Caco-2 (cell line): ENCODE measurements at regions not wholly inside any gene's neighbourhood (a gene's known extent, or its start where the extent isn't known, plus 50 kb on each side); places are given as distances from the start of the nearest gene placed in this dataset.

ENCODE experiments used
- BruUV-seq: library from RNA; stranded (reverse); fragments of 400-500 nt; replicated peaks from 2 replicates; lab custom pipeline; 2021; lab: Mats Ljungman, UMichigan
- CTCF ChIA-PET: fragments of 300-600 bp; sonication (Branson Sonifier 250); formaldehyde crosslinking; loops from one replicate; lab custom pipeline; 2022; ENCODE audit warnings: antibody characterized with exemption; lab: Charles Lee
- POLR2A ChIA-PET: fragments of 300-600 bp; sonication (Branson Sonifier 250); formaldehyde crosslinking; loops from one replicate; lab custom pipeline; 2022; ENCODE audit warnings: antibody characterized with exemption; lab: Charles Lee
- DNase-seq, 2 experiments: peaks; one replicate each; pipeline versions ENCODE4 v3.0.0 to v3.0.0-alpha.2; 2020 to 2022
- H3K27me3 ChIP-seq: replicated peaks from 2 replicates; pipeline ENCODE4 v1.6.0; 2011; ENCODE audit warnings: low read length; ENCODE audit not compliant: control insufficient read depth, insufficient read depth
- H3K36me3 ChIP-seq: 2 replicates; pipeline ENCODE4 v1.5.1; 2011; ENCODE audit warnings: low read length; ENCODE audit not compliant: control insufficient read depth, insufficient read depth
- H3K4me1 ChIP-seq: fragments of 250-450 bp; sonication (Bioruptor Pico); 2 replicates; pipeline ENCODE4 v1.5.1; 2020; ENCODE audit warnings: mild to moderate bottlenecking
- H3K4me3 ChIP-seq: 2 replicates; pipeline ENCODE4 v1.5.1; 2011; ENCODE audit warnings: low read depth, mild to moderate bottlenecking, control low read depth, low read length
- H3K9me3 ChIP-seq: fragments of 250-450 bp; sonication (Bioruptor Pico); 2 replicates; pipeline ENCODE4 v1.5.1; 2020; ENCODE audit warnings: mild to moderate bottlenecking, moderate library complexity
- H3K27ac Mint-ChIP-seq: one replicate; pipeline ENCODE4 v1.8.0; 2022; ENCODE audit warnings: mixed read lengths; ENCODE audit not compliant: unreplicated experiment
- H3K27me3 Mint-ChIP-seq: one replicate; pipeline ENCODE4 v1.8.0; 2022; ENCODE audit warnings: mixed read lengths; ENCODE audit not compliant: insufficient read depth, unreplicated experiment
- H3K36me3 Mint-ChIP-seq: one replicate; pipeline ENCODE4 v1.8.0; 2022; ENCODE audit warnings: mild to moderate bottlenecking, mixed read lengths; ENCODE audit not compliant: insufficient read depth, unreplicated experiment
- H3K4me1 Mint-ChIP-seq: one replicate; pipeline ENCODE4 v1.8.0; 2022; ENCODE audit warnings: low read depth, mixed read lengths; ENCODE audit not compliant: unreplicated experiment
- H3K4me3 Mint-ChIP-seq: one replicate; pipeline ENCODE4 v1.8.0; 2022; ENCODE audit warnings: mild to moderate bottlenecking, moderate library complexity, mixed read lengths; ENCODE audit not compliant: unreplicated experiment
- H3K9me3 Mint-ChIP-seq: one replicate; pipeline ENCODE4 v1.8.0; 2022; ENCODE audit warnings: mixed read lengths; ENCODE audit not compliant: unreplicated experiment
- intact Hi-C: fragments of 100-400 bp; cut with micrococcal nuclease; formaldehyde crosslinking; loops from one replicate; pipeline ENCODE4 v1.10.0; 2022; ENCODE audit not compliant: unreplicated experiment
- TF ChIP-seq, protein P1 (sequence below), 2 experiments: fragments of 200-600 bp in 1 of 2; IDR thresholded peaks; 1 replicate in 1 of 2; 2 replicates in 1 of 2; pipeline versions ENCODE4 v1.5.1 to v1.8.0; 2011 to 2022; ENCODE audit warnings: antibody characterized with exemption in 1 of 2, control low read depth in 1 of 2, inconsistent platforms in 1 of 2, low read depth in 1 of 2, low read length in 1 of 2, mild to moderate bottlenecking in 1 of 2, moderate library complexity in 1 of 2; ENCODE audit not compliant: insufficient read depth in 1 of 2, severe bottlenecking in 1 of 2, unreplicated experiment in 1 of 2

GRCh38 chr11:127674754-127675153, 674.2 kb upstream of the KIRREL3 start:
- Mint-ChIP-seq H3K27me3 (peaks cover 31% of the 10 kb centered on the region), H3K9me3 (no peaks in the 10 kb centered on the region), H3K36me3 (no peaks in the 10 kb centered on the region), H3K4me1 (no peaks in the 10 kb centered on the region), H3K27ac (no peak overlapping the region), H3K4me3 (no peak overlapping the region)
- no peak for DNase-seq
- ChIA-PET CTCF (interaction anchor here (1.1 kb wide), 1 partner anchor 170 kb away, joined by 3 read pairs; no protein-coding TSS in a partner anchor), POLR2A (no interaction called here)
- Histone ChIP-seq H3K36me3 (no peaks in the 10 kb centered on the region), H3K4me3 (no peak overlapping the region), H3K4me1 (no peaks in the 10 kb centered on the region), H3K27me3 (0 out of 2 replicates have a peak, but pooled peaks cover 1% of the 10 kb centered on the region), H3K9me3 (no peaks in the 10 kb centered on the region)
- TF ChIP-seq, protein P1, sequence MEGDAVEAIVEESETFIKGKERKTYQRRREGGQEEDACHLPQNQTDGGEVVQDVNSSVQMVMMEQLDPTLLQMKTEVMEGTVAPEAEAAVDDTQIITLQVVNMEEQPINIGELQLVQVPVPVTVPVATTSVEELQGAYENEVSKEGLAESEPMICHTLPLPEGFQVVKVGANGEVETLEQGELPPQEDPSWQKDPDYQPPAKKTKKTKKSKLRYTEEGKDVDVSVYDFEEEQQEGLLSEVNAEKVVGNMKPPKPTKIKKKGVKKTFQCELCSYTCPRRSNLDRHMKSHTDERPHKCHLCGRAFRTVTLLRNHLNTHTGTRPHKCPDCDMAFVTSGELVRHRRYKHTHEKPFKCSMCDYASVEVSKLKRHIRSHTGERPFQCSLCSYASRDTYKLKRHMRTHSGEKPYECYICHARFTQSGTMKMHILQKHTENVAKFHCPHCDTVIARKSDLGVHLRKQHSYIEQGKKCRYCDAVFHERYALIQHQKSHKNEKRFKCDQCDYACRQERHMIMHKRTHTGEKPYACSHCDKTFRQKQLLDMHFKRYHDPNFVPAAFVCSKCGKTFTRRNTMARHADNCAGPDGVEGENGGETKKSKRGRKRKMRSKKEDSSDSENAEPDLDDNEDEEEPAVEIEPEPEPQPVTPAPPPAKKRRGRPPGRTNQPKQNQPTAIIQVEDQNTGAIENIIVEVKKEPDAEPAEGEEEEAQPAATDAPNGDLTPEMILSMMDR (IDR thresholded peaks at IDR 0.05; ENCODE audit: insufficient read depth in 1 of 2, low read depth in 1 of 2, low read length in 1 of 2, severe bottlenecking in 1 of 2, unreplicated experiment in 1 of 2), result no peak
- no TSS peak for BruUV-seq
- intact Hi-C loops, result no loop called here

DNA sequence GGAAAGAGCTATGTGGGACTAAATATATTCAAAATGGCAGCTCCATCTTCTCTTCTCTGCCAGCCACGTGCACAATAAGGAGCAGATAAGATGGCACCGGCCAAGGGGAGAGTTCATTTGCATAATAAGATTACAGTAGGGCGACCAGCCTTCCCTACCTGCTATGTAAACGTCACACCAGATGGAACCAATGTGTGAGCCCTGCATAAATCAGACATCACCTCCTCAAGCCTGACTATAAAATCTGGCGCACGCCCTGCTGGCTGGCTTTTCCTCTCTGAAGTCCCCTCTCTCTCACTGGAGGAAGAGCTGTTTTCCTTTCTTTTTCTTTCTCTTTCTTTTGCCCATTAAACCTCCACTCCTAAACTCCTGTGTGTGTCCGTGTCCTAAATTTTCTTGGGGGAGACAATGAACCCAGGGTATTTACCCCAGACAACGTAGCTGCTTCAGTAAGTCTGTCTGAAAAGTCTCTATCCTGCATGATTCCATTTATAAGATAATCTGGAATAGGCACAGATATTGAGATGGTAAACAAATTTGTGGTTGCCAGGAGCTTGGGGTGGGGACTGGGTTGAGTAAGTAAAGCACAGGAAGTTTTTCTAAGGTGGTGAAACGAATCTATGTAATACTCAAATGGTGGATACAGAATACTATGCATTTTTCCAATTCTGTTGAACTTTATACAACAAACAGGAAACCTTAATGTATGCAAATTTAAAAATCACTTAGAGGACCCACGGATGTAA, 670.0 kb upstream of the KIRREL3 start:
- peaks cover 18% of the 10 kb centered on the region for H3K27me3 Mint-ChIP-seq
- Histone ChIP-seq H3K4me3 (no peak overlapping the region), H3K4me1 (no peaks in the 10 kb centered on the region), H3K9me3 (peaks cover 15% of the 10 kb centered on the region), H3K36me3 (no peaks in the 10 kb centered on the region), H3K27me3 (no peaks in the 10 kb centered on the region)
- peaks cover 17% of the 10 kb centered on the region for H3K9me3 Mint-ChIP-seq
- H3K4me1 Mint-ChIP-seq, result no peaks in the 10 kb centered on the region
- intact Hi-C loops, result no loop called here
- ChIA-PET POLR2A (no interaction called here), CTCF (no interaction called here)
- BruUV-seq, result no TSS peak
- no peak overlapping the region for H3K4me3 Mint-ChIP-seq
- DNase-seq, result no peak
- H3K27ac Mint-ChIP-seq, result no peak overlapping the region
- no peaks in the 10 kb centered on the region for H3K36me3 Mint-ChIP-seq
- TF ChIP-seq, protein P1 (IDR thresholded peaks at IDR 0.05; ENCODE audit: insufficient read depth in 1 of 2, low read depth in 1 of 2, low read length in 1 of 2, severe bottlenecking in 1 of 2, unreplicated experiment in 1 of 2), result no peak

DNA sequence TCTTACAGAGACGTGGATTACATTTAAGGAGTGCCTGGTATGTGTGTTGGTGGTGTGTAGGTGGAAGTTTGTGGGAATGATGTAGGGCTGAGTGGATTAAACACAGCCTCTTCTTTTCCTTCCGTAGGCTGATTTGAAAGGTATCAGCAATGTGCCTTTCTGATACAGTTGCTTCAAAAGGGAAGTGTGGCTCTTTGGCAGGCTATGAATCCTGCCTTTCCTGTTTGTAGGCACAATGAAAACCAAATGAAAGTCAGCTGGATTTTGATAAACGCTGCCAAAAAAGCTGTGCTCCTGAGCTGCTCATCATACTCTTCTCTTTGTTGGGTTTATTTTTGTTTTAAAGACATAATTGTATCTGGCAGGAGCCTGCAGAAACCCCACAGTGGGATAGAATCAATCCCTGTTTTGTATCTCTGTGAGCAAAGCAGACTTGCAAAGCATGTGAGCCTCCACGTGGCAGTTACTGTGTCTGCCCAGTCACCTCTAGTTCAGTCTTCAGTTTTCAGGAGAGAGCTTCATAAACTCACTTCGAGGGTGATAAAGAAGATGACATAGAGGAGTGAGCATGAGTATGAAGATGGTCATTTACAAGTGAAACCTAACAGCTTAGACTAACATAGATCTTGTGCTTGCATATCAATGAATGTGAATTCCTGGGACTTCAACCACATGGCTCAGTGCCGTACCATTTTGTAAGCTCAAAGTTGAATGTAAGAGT, 655.7 kb upstream of the KIRREL3 start:
- H3K4me1 ChIP-seq, result no peaks in the 10 kb centered on the region
- no peaks in the 10 kb centered on the region for H3K27me3 ChIP-seq
- no TSS peak for BruUV-seq
- TF ChIP-seq, protein P1 (IDR thresholded peaks at IDR 0.05; ENCODE audit: insufficient read depth in 1 of 2, low read depth in 1 of 2, low read length in 1 of 2, severe bottlenecking in 1 of 2, unreplicated experiment in 1 of 2), result no peak
- no peak overlapping the region for H3K27ac Mint-ChIP-seq
- DNase-seq, result no peak
- H3K9me3 ChIP-seq, result no peaks in the 10 kb centered on the region; the same call in 1 of the 2 replicates
- intact Hi-C loops, result no loop called here
- no peak overlapping the region for H3K4me3 Mint-ChIP-seq
- no peaks in the 10 kb centered on the region for H3K36me3 Mint-ChIP-seq
- ChIA-PET CTCF (no interaction called here), POLR2A (no interaction called here)
- H3K27me3 Mint-ChIP-seq, result no peaks in the 10 kb centered on the region
- peaks cover 5% of the 10 kb centered on the region for H3K9me3 Mint-ChIP-seq
- no peaks in the 10 kb centered on the region for H3K4me1 Mint-ChIP-seq
- H3K36me3 ChIP-seq, result no peaks in the 10 kb centered on the region
- no peak overlapping the region for H3K4me3 ChIP-seq
